NB4 (cell line): ENCODE measurements at regions not wholly inside any gene's neighbourhood (a gene's known extent, or its start where the extent isn't known, plus 50 kb on each side); places are given as distances from the start of the nearest gene placed in this dataset.

Experiments
- MYC ChIP-seq: IDR thresholded peaks from 2 replicates; pipeline ENCODE4 v1.6.1; 2011; ENCODE audit warnings: low read depth, low read length
- TF ChIP-seq, protein P1 (sequence below): IDR thresholded peaks from one replicate; pipeline ENCODE4 v1.5.1; 2012; ENCODE audit warnings: low read depth, low read length

DNA sequence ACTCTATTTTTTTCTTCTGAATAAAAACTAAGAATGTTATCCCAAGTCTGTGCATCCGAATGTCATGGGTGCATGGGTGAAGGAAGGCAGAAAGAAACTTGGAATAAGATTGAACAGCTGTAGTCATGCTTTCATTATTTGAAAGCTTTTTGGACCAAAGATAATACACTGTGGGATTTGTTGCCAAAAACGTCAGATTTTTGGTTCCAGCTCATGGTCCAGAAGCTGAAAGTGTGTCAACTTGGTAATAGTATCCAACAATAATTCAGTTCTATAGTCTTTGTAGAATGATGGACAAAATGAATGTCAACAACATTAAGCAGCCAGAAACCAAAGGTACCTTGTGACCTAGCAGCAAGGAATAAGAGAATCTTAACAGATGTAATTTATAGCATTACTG lies 327.9 kb upstream of the ADAMTS9 start:
- TF ChIP-seq, protein P1, sequence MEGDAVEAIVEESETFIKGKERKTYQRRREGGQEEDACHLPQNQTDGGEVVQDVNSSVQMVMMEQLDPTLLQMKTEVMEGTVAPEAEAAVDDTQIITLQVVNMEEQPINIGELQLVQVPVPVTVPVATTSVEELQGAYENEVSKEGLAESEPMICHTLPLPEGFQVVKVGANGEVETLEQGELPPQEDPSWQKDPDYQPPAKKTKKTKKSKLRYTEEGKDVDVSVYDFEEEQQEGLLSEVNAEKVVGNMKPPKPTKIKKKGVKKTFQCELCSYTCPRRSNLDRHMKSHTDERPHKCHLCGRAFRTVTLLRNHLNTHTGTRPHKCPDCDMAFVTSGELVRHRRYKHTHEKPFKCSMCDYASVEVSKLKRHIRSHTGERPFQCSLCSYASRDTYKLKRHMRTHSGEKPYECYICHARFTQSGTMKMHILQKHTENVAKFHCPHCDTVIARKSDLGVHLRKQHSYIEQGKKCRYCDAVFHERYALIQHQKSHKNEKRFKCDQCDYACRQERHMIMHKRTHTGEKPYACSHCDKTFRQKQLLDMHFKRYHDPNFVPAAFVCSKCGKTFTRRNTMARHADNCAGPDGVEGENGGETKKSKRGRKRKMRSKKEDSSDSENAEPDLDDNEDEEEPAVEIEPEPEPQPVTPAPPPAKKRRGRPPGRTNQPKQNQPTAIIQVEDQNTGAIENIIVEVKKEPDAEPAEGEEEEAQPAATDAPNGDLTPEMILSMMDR: no peak
- TF ChIP-seq MYC: no peak
